Neural progenitor cell (in vitro differentiated cells): ENCODE measurements at regions not wholly inside any gene's neighbourhood (a gene's known extent, or its start where the extent isn't known, plus 50 kb on each side); places are given as distances from the start of the nearest gene placed in this dataset.

Experiments used
- CTCF ChIP-seq: fragments of 200-600 bp; sonication (generic); IDR thresholded peaks from 2 replicates; pipeline ENCODE4 v1.5.1; 2017; ENCODE audit warnings: antibody characterized with exemption, mild to moderate bottlenecking
- EZH2 ChIP-seq: fragments of 200-600 bp; sonication (generic); IDR thresholded peaks from 2 replicates; pipeline ENCODE4 v1.6.1; 2017; ENCODE audit warnings: antibody characterized with exemption, mild to moderate bottlenecking, moderate library complexity
- EZH2phosphoT487 ChIP-seq: fragments of 200-600 bp; sonication (generic); IDR thresholded peaks from 2 replicates; pipeline ENCODE4 v1.6.1; 2017; ENCODE audit warnings: antibody characterized with exemption

GRCh38 chr3:118818386-118818785 is 216.3 kb downstream of the IGSF11 start:
- no peak for TF ChIP-seq CTCF
- TF ChIP-seq EZH2phosphoT487 = no peak
- no peak for TF ChIP-seq EZH2
